Calu3 (cell line): ENCODE measurements at regions not wholly inside any gene's neighbourhood (a gene's known extent, or its start where the extent isn't known, plus 50 kb on each side); places are given as distances from the start of the nearest gene placed in this dataset.

Experiments
- BruUV-seq: library from RNA; stranded (reverse); fragments of 400-500 nt; replicated peaks from 2 replicates; lab custom pipeline; 2021; lab: Mats Ljungman, UMichigan
- CTCF ChIA-PET: fragments of 300-600 bp; sonication (Branson Sonifier 250); formaldehyde crosslinking; loops from one replicate; lab custom pipeline; 2022; ENCODE audit warnings: antibody characterized with exemption; lab: Charles Lee
- DNase-seq: peaks from one replicate; pipeline ENCODE4 v3.0.0; 2022
- H3K27ac Mint-ChIP-seq: one replicate; pipeline ENCODE4 v1.8.0; 2022; ENCODE audit warnings: mixed read lengths; ENCODE audit not compliant: unreplicated experiment
- H3K27me3 Mint-ChIP-seq: one replicate; pipeline ENCODE4 v1.8.0; 2022; ENCODE audit warnings: mixed read lengths; ENCODE audit not compliant: unreplicated experiment
- H3K36me3 Mint-ChIP-seq: one replicate; pipeline ENCODE4 v1.8.0; 2022; ENCODE audit warnings: mild to moderate bottlenecking, moderate library complexity, mixed read lengths; ENCODE audit not compliant: insufficient read depth, unreplicated experiment
- H3K4me1 Mint-ChIP-seq: one replicate; pipeline ENCODE4 v1.8.0; 2022; ENCODE audit warnings: mild to moderate bottlenecking, low read depth, mixed read lengths; ENCODE audit not compliant: unreplicated experiment
- H3K4me3 Mint-ChIP-seq: one replicate; pipeline ENCODE4 v1.8.0; 2022; ENCODE audit warnings: mild to moderate bottlenecking, low read depth, moderate library complexity, mixed read lengths; ENCODE audit not compliant: unreplicated experiment
- H3K9me3 Mint-ChIP-seq: one replicate; pipeline ENCODE4 v1.8.0; 2022; ENCODE audit warnings: low read depth, mixed read lengths; ENCODE audit not compliant: unreplicated experiment
- intact Hi-C: fragments of 100-400 bp; cut with micrococcal nuclease; formaldehyde crosslinking; loops from one replicate; pipeline ENCODE4 v1.10.0; 2022; ENCODE audit not compliant: unreplicated experiment
- TF ChIP-seq, protein P1 (sequence below): fragments of 200-600 bp; IDR thresholded peaks from one replicate; pipeline ENCODE4 v1.8.0; 2022; ENCODE audit warnings: antibody characterized with exemption; ENCODE audit not compliant: unreplicated experiment

DNA sequence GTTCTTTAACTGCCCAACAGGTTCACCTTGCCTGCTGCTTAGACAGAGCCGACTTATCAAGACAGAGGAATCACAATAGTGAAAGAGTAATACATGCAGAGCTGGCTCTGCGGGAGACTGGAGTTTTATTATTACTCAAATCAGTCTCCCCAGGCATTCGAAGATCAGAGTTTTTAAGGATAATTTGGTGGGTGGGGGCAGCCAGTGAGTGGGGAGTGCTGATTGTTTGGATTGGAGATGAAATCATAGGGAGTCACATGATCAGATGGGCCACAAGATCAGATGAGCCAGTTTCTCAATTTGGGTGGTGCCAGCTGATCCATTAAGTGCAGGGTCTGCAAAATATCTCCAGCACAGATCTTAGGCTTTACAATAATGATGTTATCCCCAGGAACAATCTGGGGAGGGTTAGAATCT is 131.3 kb downstream of the AKR1D1 start:
- intact Hi-C loops, result no loop called here
- Mint-ChIP-seq H3K27ac (no peak overlapping the region), H3K9me3 (peaks cover 2% of the 10 kb centered on the region), H3K27me3 (no peaks in the 10 kb centered on the region), H3K4me3 (no peak overlapping the region), H3K4me1 (no peaks in the 10 kb centered on the region), H3K36me3 (no peaks in the 10 kb centered on the region)
- DNase-seq, result no peak
- TF ChIP-seq, protein P1, sequence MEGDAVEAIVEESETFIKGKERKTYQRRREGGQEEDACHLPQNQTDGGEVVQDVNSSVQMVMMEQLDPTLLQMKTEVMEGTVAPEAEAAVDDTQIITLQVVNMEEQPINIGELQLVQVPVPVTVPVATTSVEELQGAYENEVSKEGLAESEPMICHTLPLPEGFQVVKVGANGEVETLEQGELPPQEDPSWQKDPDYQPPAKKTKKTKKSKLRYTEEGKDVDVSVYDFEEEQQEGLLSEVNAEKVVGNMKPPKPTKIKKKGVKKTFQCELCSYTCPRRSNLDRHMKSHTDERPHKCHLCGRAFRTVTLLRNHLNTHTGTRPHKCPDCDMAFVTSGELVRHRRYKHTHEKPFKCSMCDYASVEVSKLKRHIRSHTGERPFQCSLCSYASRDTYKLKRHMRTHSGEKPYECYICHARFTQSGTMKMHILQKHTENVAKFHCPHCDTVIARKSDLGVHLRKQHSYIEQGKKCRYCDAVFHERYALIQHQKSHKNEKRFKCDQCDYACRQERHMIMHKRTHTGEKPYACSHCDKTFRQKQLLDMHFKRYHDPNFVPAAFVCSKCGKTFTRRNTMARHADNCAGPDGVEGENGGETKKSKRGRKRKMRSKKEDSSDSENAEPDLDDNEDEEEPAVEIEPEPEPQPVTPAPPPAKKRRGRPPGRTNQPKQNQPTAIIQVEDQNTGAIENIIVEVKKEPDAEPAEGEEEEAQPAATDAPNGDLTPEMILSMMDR, result no peak
- CTCF ChIA-PET, result no interaction called here
- BruUV-seq, result no TSS peak

DNA sequence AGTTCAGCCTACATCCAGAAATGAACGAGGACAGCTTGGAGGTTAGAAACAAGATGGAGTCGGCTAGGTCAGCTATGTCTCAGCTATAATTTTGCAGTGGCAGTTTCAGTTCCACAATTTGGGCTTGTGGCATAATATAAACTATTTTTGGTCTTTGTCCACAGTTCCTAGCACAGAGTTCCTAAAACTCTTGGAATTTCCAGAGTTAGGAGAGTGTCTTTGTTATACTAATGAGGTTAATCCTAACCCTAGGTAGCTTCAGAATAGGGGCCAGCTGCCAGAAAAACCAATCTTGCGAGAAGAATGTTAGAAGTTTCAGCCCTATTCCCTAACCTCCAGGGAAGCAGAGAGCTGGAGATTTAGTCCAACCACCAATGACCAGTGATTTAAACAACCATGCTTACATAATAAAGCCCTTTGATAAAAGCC is 131.9 kb downstream of the AKR1D1 start:
- BruUV-seq, result no TSS peak
- TF ChIP-seq, protein P1, result no peak
- H3K27me3 Mint-ChIP-seq, result no peaks in the 10 kb centered on the region
- H3K4me1 Mint-ChIP-seq, result no peaks in the 10 kb centered on the region
- H3K27ac Mint-ChIP-seq, result no peak overlapping the region
- no peaks in the 10 kb centered on the region for H3K36me3 Mint-ChIP-seq
- H3K4me3 Mint-ChIP-seq, result no peak overlapping the region
- intact Hi-C loops, result no loop called here
- no peak for DNase-seq
- CTCF ChIA-PET, result interaction anchor here (0.6 kb wide), 1 partner anchor 19 kb away, joined by 3 read pairs; no protein-coding TSS in a partner anchor
- H3K9me3 Mint-ChIP-seq, result peaks cover 2% of the 10 kb centered on the region

DNA sequence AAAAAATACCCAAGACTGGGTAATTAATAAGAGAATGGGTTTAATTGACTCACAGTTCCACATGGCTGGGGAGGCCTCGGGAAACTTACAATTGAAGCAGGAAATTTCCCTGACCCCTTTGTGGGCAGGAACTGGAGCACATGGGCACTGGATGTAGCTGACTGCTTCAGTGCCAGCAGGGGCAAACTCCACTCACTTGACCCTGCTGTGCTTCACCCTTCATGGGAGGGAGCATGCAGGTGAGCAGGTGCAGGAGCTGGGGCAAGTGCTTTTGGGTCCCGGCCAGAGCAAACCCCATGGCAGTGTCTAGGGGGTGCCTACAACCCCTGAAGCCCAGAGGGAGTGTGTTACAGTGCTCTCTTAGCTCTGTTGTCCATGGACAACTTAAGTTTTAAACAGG is 132.6 kb downstream of the AKR1D1 start:
- intact Hi-C loops, result no loop called here
- H3K4me1 Mint-ChIP-seq, result no peaks in the 10 kb centered on the region
- TF ChIP-seq, protein P1, result no peak
- H3K9me3 Mint-ChIP-seq, result peaks cover 2% of the 10 kb centered on the region
- H3K36me3 Mint-ChIP-seq, result no peaks in the 10 kb centered on the region
- no peak for DNase-seq
- H3K4me3 Mint-ChIP-seq, result no peak overlapping the region
- H3K27me3 Mint-ChIP-seq, result no peaks in the 10 kb centered on the region
- no TSS peak for BruUV-seq
- CTCF ChIA-PET, result interaction anchor here (0.6 kb wide), 1 partner anchor 20 kb away, joined by 3 read pairs; no protein-coding TSS in a partner anchor
- H3K27ac Mint-ChIP-seq, result no peak overlapping the region

DNA sequence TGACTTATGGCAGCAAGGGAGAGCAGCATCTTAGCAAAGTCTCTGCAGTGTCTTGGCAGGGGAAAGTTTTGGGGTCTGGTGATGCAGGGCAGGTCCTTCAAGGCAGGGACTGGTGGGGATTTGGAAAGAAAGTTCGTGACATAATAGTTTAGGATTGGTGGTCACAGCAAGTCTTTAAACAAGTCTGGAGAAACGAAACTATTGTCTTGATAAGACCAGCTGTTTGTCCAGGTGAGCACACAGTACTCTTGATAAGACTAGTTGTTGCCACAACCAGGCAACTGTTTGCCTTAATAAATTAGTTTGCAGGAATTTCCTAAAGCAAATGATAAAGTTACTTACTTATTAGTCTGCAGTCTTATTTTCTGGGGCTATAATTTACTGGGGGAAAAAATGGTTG is 136.1 kb downstream of the AKR1D1 start:
- no peaks in the 10 kb centered on the region for H3K36me3 Mint-ChIP-seq
- H3K9me3 Mint-ChIP-seq, result peaks cover 4% of the 10 kb centered on the region
- no peaks in the 10 kb centered on the region for H3K4me1 Mint-ChIP-seq
- H3K27ac Mint-ChIP-seq, result no peak overlapping the region
- no peak for DNase-seq
- CTCF ChIA-PET, result interaction anchor here (0.5 to 2.5 kb wide), 2 partner anchors 10 to 123 kb away, joined by 3 to 8 read pairs; no protein-coding TSS in a partner anchor
- BruUV-seq, result no TSS peak
- no peaks in the 10 kb centered on the region for H3K27me3 Mint-ChIP-seq
- H3K4me3 Mint-ChIP-seq, result no peak overlapping the region
- TF ChIP-seq, protein P1, result no peak
- intact Hi-C loops, result no loop called here
